Osteocyte (in vitro differentiated cells): ENCODE measurements at regions not wholly inside any gene's neighbourhood (a gene's known extent, or its start where the extent isn't known, plus 50 kb on each side); places are given as distances from the start of the nearest gene placed in this dataset.

ENCODE experiments used
- DNase-seq: peaks from one replicate; pipeline ENCODE4 v3.0.0; 2021; ENCODE audit warnings: mixed read lengths; ENCODE audit not compliant: unreplicated experiment; ENCODE audit errors: extremely low spot score
- H3K27ac Mint-ChIP-seq: one replicate; pipeline ENCODE4 v1.8.0; 2021; ENCODE audit warnings: mild to moderate bottlenecking, mixed read lengths; ENCODE audit not compliant: unreplicated experiment
- H3K27me3 Mint-ChIP-seq: one replicate; pipeline ENCODE4 v1.8.0; 2021; ENCODE audit warnings: mixed read lengths; ENCODE audit not compliant: unreplicated experiment
- H3K36me3 Mint-ChIP-seq: one replicate; pipeline ENCODE4 v1.8.0; 2021; ENCODE audit warnings: mixed read lengths; ENCODE audit not compliant: unreplicated experiment
- H3K4me1 Mint-ChIP-seq: one replicate; pipeline ENCODE4 v1.8.0; 2021; ENCODE audit warnings: mixed read lengths; ENCODE audit not compliant: unreplicated experiment
- H3K4me3 Mint-ChIP-seq: one replicate; pipeline ENCODE4 v1.8.0; 2021; ENCODE audit warnings: mild to moderate bottlenecking, moderate library complexity, mixed read lengths; ENCODE audit not compliant: unreplicated experiment
- H3K9me3 Mint-ChIP-seq: one replicate; pipeline ENCODE4 v1.8.0; 2021; ENCODE audit warnings: mixed read lengths; ENCODE audit not compliant: unreplicated experiment
- CTCF ChIP-seq: fragments of 200-600 bp; sonication (generic); IDR thresholded peaks from 2 replicates; pipeline ENCODE4 v1.5.0; 2021; ENCODE audit warnings: antibody characterized with exemption, mild to moderate bottlenecking, moderate library complexity

DNA sequence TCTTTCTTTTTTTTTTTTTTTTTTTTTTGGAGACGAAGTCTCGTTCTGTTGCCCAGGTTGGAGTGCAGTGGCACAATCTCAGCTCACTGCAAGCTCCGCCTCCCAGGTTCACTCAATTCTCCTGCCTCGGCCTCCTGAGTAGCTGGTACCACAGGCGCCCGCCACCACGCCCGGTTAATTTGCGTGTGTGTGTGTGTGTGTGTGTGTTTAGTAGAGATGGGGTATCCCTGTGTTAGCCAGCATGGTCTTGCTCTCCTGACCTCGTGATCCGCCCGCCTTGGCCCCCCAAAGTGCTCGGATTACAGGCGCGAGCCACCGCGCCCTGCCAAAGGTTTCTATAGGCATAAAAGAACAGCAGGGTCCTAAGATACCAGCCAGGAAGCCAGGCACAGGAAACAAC is 261.0 kb upstream of the CCDC54 start:
- Mint-ChIP-seq H3K27ac (no peak overlapping the region), H3K4me3 (no peak overlapping the region), H3K36me3 (no peaks in the 10 kb centered on the region), H3K27me3 (no peaks in the 10 kb centered on the region), H3K4me1 (peaks cover 10% of the 10 kb centered on the region), H3K9me3 (no peaks in the 10 kb centered on the region)
- DNase-seq: no peak
- TF ChIP-seq CTCF: no peak

DNA sequence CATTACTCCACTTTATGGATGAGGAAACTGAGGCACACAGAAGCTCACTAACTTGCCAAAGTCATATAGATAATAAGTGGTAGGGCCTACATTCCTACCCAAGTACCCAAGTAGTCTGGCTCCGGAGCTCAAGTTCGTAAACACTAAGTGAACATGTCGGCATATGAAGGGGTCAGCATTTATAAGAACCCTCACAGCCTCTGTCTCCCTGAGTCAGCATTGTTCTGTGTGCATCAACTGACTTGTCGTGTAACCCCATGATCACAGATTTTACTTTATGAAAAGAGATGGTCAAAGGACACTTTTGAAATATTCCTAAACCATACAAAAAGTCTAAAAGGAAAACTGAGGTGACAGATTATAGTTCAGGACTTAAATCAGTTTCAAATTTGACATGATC is 260.1 kb upstream of the CCDC54 start:
- no peak for DNase-seq
- Mint-ChIP-seq H3K27me3 (no peaks in the 10 kb centered on the region), H3K4me3 (no peak overlapping the region), H3K4me1 (peaks cover 10% of the 10 kb centered on the region), H3K9me3 (no peaks in the 10 kb centered on the region), H3K27ac (no peak overlapping the region), H3K36me3 (no peaks in the 10 kb centered on the region)
- no peak for TF ChIP-seq CTCF

DNA sequence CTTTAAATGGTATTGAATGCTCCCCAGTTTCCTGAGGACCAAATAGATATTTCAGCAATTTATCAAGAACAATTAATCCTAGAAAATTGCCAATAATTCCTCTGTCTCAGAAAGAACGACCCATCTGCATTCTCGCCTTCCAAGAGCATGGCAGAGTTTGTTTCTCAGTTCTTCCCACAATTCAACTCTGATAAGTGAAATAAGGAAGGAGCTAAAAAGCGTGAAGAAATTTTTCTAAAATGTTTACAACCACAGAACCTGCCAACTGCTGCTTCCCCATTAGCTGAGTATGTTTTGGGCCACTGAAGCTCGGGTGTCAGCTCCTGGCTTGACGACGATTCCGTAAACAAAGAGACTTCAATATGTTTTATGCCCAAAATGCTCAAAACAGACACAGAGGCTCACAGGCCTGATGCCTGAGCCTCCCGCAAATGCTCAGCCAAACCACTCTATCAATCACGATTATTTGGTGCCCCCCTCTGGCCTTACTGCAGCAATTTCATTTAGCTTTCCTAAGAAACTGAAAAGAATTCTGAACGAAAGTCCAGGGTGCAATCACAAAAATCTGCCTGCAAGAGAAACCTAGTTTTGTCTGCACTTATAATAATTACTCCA is 259.2 kb upstream of the CCDC54 start:
- TF ChIP-seq CTCF: peak; percentile 79
- H3K4me1 Mint-ChIP-seq: peaks cover 10% of the 10 kb centered on the region
- peak overlapping the region; percentile 74 for H3K27ac Mint-ChIP-seq
- H3K27me3 Mint-ChIP-seq: no peaks in the 10 kb centered on the region
- H3K4me3 Mint-ChIP-seq: no peak overlapping the region
- H3K36me3 Mint-ChIP-seq: no peaks in the 10 kb centered on the region
- H3K9me3 Mint-ChIP-seq: no peaks in the 10 kb centered on the region
- DNase-seq: no peak

DNA sequence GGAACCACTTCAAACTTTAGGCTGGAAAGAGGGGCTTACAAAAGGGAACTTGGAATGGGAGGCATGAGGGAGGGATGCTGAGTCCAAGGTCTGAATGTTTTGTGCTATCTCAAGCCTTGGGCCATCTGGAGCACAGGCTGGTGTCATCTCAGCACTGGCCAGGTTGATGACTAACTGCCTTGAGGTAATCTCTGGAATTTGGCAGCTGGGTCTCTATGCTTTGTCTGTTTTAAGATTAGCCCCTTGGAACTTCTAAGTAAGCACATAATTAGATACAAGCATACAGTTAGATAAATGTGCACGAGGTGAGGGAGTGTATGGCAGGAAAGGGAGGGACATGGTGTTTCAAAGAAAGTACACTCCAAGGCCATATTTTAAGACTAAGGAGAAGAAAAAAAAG is 252.4 kb upstream of the CCDC54 start:
- no peaks in the 10 kb centered on the region for H3K4me1 Mint-ChIP-seq
- no peak for TF ChIP-seq CTCF
- H3K36me3 Mint-ChIP-seq: no peaks in the 10 kb centered on the region
- no peaks in the 10 kb centered on the region for H3K9me3 Mint-ChIP-seq
- no peak overlapping the region for H3K27ac Mint-ChIP-seq
- no peak for DNase-seq
- H3K27me3 Mint-ChIP-seq: no peaks in the 10 kb centered on the region
- no peak overlapping the region for H3K4me3 Mint-ChIP-seq

DNA sequence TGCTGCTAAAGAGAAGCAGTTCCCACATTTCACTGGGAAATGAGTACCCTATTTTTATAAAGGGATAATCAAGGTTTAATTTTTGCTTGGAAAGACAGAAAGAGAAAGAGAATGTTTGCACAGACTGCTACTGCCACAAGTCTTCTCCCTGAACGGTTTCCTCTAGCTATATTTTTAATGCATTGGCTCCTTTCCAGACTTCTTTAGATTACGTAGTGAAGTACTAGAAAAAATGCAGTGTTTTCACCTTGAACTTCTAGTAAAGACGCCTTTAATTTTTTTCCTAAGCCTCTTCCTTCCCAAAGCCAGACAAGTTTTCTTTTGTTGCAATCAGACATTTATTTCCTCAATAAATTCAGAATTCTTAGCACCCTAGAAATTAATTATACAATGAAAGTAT is 248.3 kb upstream of the CCDC54 start:
- TF ChIP-seq CTCF: no peak
- no peaks in the 10 kb centered on the region for H3K36me3 Mint-ChIP-seq
- no peak for DNase-seq
- no peaks in the 10 kb centered on the region for H3K27me3 Mint-ChIP-seq
- H3K9me3 Mint-ChIP-seq: no peaks in the 10 kb centered on the region
- H3K4me3 Mint-ChIP-seq: no peak overlapping the region
- H3K4me1 Mint-ChIP-seq: peaks cover 4% of the 10 kb centered on the region
- no peak overlapping the region for H3K27ac Mint-ChIP-seq
